Esophagus squamous epithelium (tissue), 4 donors: ENCODE measurements at regions not wholly inside any gene's neighbourhood (a gene's known extent, or its start where the extent isn't known, plus 50 kb on each side); places are given as distances from the start of the nearest gene placed in this dataset.

Source experiments
- CTCF ChIP-seq, 6 experiments: fragments of 450-650 bp in 4 of 6; fragments of 200-600 bp in 2 of 6; sonication (generic) in 2 of 6; IDR thresholded peaks; one replicate each; pipeline ENCODE4 v1.5.1; 2016 to 2019; ENCODE audit warnings: antibody characterized with exemption in 6 of 6, mild to moderate bottlenecking in 4 of 6, moderate library complexity in 4 of 6
- POLR2A ChIP-seq, 4 donors: fragments of 450-650 bp; IDR thresholded peaks; one replicate each; pipeline ENCODE4 v1.6.1; 2017; ENCODE audit warnings: antibody characterized with exemption in 4 of 4, mild to moderate bottlenecking in 4 of 4, moderate library complexity in 3 of 4

GRCh38 chr12:76936275-76937193, 57.7 kb upstream of the CSRP2 start:
- TF ChIP-seq POLR2A (IDR thresholded peaks at IDR 0.05) (no peak), CTCF (IDR thresholded peaks at IDR 0.05) (no peak)
